LHCN-M2 (cell line): ENCODE measurements at regions not wholly inside any gene's neighbourhood (a gene's known extent, or its start where the extent isn't known, plus 50 kb on each side); places are given as distances from the start of the nearest gene placed in this dataset.
"Not testable (repeated sequence)": the region's sequence is repeated elsewhere in the genome, so short reads cannot be mapped to it uniquely, and the experiment has no call there.

Experiments used
- DNase-seq: peaks from one replicate; pipeline ENCODE4 v3.0.0-alpha.2; 2012; ENCODE audit warnings: low read depth

GRCh38 chr14:71165121-71166031, 258.1 kb downstream of the PCNX1 start:
- peak; percentile 14 for DNase-seq

GRCh38 chr14:71166180-71166837, 259.1 kb downstream of the PCNX1 start:
- peak; percentile 64 for DNase-seq

- DNase-seq = not testable (repeated sequence)
These were observed 260.2 kb downstream of the PCNX1 start for GRCh38 chr14:71167325-71167950.

- DNase-seq = not testable (repeated sequence)
These were observed 260.9 kb downstream of the PCNX1 start for GRCh38 chr14:71168161-71168560.

- no peak for DNase-seq
These were observed 261.5 kb downstream of the PCNX1 start for GRCh38 chr14:71168564-71169427.

- no peak for DNase-seq
These were observed 262.6 kb downstream of the PCNX1 start for GRCh38 chr14:71169861-71170260.

- no peak for DNase-seq
These were observed 268.2 kb downstream of the PCNX1 start for GRCh38 chr14:71175491-71175890.

GRCh38 chr14:71179066-71179465, 271.8 kb downstream of the PCNX1 start:
- DNase-seq = no peak

GRCh38 chr14:71180397-71180796, 273.1 kb downstream of the PCNX1 start:
- DNase-seq = no peak

- peak; percentile 16 for DNase-seq
These were observed 274.1 kb downstream of the PCNX1 start for GRCh38 chr14:71181215-71182003.

- DNase-seq = no peak
These were observed 276.8 kb downstream of the PCNX1 start for GRCh38 chr14:71183876-71184689.

- no peak for DNase-seq
These were observed 278.4 kb downstream of the PCNX1 start for GRCh38 chr14:71185637-71186036.

- no peak for DNase-seq
These were observed 280.5 kb downstream of the PCNX1 start for GRCh38 chr14:71187633-71188356.

GRCh38 chr14:71190770-71191374, 283.6 kb downstream of the PCNX1 start:
- no peak for DNase-seq

- DNase-seq = no peak
These were observed 286.4 kb downstream of the PCNX1 start for GRCh38 chr14:71193663-71194062.

GRCh38 chr14:71194251-71194650, 287.0 kb downstream of the PCNX1 start:
- no peak for DNase-seq

- no peak for DNase-seq
These were observed 289.7 kb downstream of the PCNX1 start for GRCh38 chr14:71196921-71197320.

GRCh38 chr14:71198687-71199086, 291.4 kb downstream of the PCNX1 start:
- no peak for DNase-seq

- DNase-seq = no peak
These were observed 294.6 kb downstream of the PCNX1 start for GRCh38 chr14:71201840-71202239.
